Smooth muscle cell (in vitro differentiated cells): ENCODE measurements at regions not wholly inside any gene's neighbourhood (a gene's known extent, or its start where the extent isn't known, plus 50 kb on each side); places are given as distances from the start of the nearest gene placed in this dataset.

Source experiments
- DNase-seq: peaks from one replicate; lab custom pipeline; 2025; ENCODE audit not compliant: unreplicated experiment; lab: John Stamatoyannopoulos, UW
- H2AFZ ChIP-seq: fragments of 200-600 bp; sonication (generic); 2 replicates; pipeline ENCODE4 v1.6.0; 2016; ENCODE audit warnings: antibody characterized with exemption, low read depth, mild to moderate bottlenecking
- H3F3A ChIP-seq: fragments of 200-600 bp; sonication (generic); 2 replicates; pipeline ENCODE4 v1.6.0; 2017; ENCODE audit warnings: antibody characterized with exemption, low read depth
- H3K27ac ChIP-seq: fragments of 200-600 bp; sonication (generic); 2 replicates; pipeline ENCODE4 v1.5.1; 2016; ENCODE audit warnings: low read depth, mild to moderate bottlenecking
- H3K27me3 ChIP-seq: fragments of 200-600 bp; sonication (generic); 2 replicates; pipeline ENCODE4 v1.6.1; 2016; ENCODE audit warnings: low read depth, mild to moderate bottlenecking
- H3K36me3 ChIP-seq: fragments of 200-600 bp; sonication (generic); 2 replicates; pipeline ENCODE4 v1.5.1; 2016; ENCODE audit warnings: low read depth
- H3K4me1 ChIP-seq: fragments of 200-600 bp; sonication (generic); 2 replicates; pipeline ENCODE4 v1.5.1; 2016; ENCODE audit warnings: low read depth
- H3K4me2 ChIP-seq: fragments of 200-600 bp; sonication (generic); 2 replicates; pipeline ENCODE4 v1.6.0; 2016; ENCODE audit warnings: mild to moderate bottlenecking
- H3K4me3 ChIP-seq: fragments of 200-600 bp; sonication (generic); 2 replicates; pipeline ENCODE4 v1.5.1; 2016; ENCODE audit warnings: mild to moderate bottlenecking
- H3K79me2 ChIP-seq: fragments of 200-600 bp; sonication (generic); 2 replicates; pipeline ENCODE4 v1.6.0; 2016; ENCODE audit warnings: low read depth, mild to moderate bottlenecking
- H3K9ac ChIP-seq: fragments of 200-600 bp; sonication (generic); 2 replicates; pipeline ENCODE4 v1.6.0; 2016; ENCODE audit warnings: low read depth
- H3K9me3 ChIP-seq: fragments of 200-600 bp; sonication (generic); replicated peaks from 2 replicates; pipeline ENCODE4 v1.5.1; 2016; ENCODE audit warnings: low read depth
- H4K20me1 ChIP-seq: fragments of 200-600 bp; sonication (generic); 2 replicates; pipeline ENCODE4 v1.6.0; 2016; ENCODE audit warnings: low read depth
- CTCF ChIP-seq: fragments of 200-600 bp; sonication (generic); IDR thresholded peaks from 2 replicates; pipeline ENCODE4 v1.5.1; 2017; ENCODE audit warnings: borderline replicate concordance, mild to moderate bottlenecking, antibody characterized with exemption; ENCODE audit not compliant: insufficient read depth, poor library complexity, severe bottlenecking
- WGBS: methylation state at CpG from one replicate; pipeline ENCODE4 v1.1.7; 2016; ENCODE audit warnings: low lambda C conversion rate; 5-methylcytosine and 5-hydroxymethylcytosine counted together

GRCh38 chr4:29852537-29852936 is 867.6 kb upstream of the PCDH7 start:
- Histone ChIP-seq H3K36me3 (no peaks in the 10 kb centered on the region), H4K20me1 (no peaks in the 10 kb centered on the region), H3F3A (no peaks in the 10 kb centered on the region), H2AFZ (no peak overlapping the region), H3K4me2 (no peak overlapping the region), H3K9me3 (no peaks in the 10 kb centered on the region), H3K4me1 (peaks cover 3% of the 10 kb centered on the region), H3K4me3 (no peak overlapping the region), H3K9ac (no peak overlapping the region), H3K27ac (no peak overlapping the region), H3K27me3 (no peaks in the 10 kb centered on the region), H3K79me2 (no peaks in the 10 kb centered on the region)
- no peak for DNase-seq
- no peak for TF ChIP-seq CTCF

- Histone ChIP-seq H3K27me3 (no peaks in the 10 kb centered on the region), H3K4me1 (peaks cover 3% of the 10 kb centered on the region), H4K20me1 (no peaks in the 10 kb centered on the region), H3K9ac (no peak overlapping the region), H3K36me3 (no peaks in the 10 kb centered on the region), H3K4me2 (no peak overlapping the region), H3K4me3 (no peak overlapping the region), H3K27ac (no peak overlapping the region), H2AFZ (no peak overlapping the region), H3F3A (no peaks in the 10 kb centered on the region), H3K79me2 (no peaks in the 10 kb centered on the region), H3K9me3 (no peaks in the 10 kb centered on the region)
- TF ChIP-seq CTCF = no peak
- no peak for DNase-seq
- 94% methylated on average over 2 of the region's 2 CpGs for WGBS
Measured at GRCh38 chr4:29853833-29854232, 866.3 kb upstream of the PCDH7 start.

- Histone ChIP-seq H3K9ac (no peak overlapping the region), H2AFZ (no peak overlapping the region), H3F3A (no peaks in the 10 kb centered on the region), H3K9me3 (peaks cover 29% of the 10 kb centered on the region), H3K4me2 (no peak overlapping the region), H4K20me1 (no peaks in the 10 kb centered on the region), H3K27me3 (no peaks in the 10 kb centered on the region), H3K27ac (no peak overlapping the region), H3K79me2 (no peaks in the 10 kb centered on the region), H3K4me3 (no peak overlapping the region), H3K4me1 (no peaks in the 10 kb centered on the region), H3K36me3 (no peaks in the 10 kb centered on the region)
- no peak for DNase-seq
- no peak for TF ChIP-seq CTCF
- WGBS = 51% methylated on average over 1 of the region's 1 CpG
Measured at GRCh38 chr4:29861307-29861706, 858.9 kb upstream of the PCDH7 start.

GRCh38 chr4:29867412-29867811 is 852.8 kb upstream of the PCDH7 start:
- no peak overlapping the region for H3K27ac ChIP-seq
- H3F3A ChIP-seq = no peaks in the 10 kb centered on the region
- no peaks in the 10 kb centered on the region for H3K36me3 ChIP-seq
- H3K9ac ChIP-seq = no peak overlapping the region
- peaks cover 3% of the 10 kb centered on the region for H3K9me3 ChIP-seq
- H2AFZ ChIP-seq = no peak overlapping the region
- no peaks in the 10 kb centered on the region for H4K20me1 ChIP-seq
- TF ChIP-seq CTCF = no peak
- H3K27me3 ChIP-seq = no peaks in the 10 kb centered on the region
- H3K4me2 ChIP-seq = no peak overlapping the region
- H3K4me3 ChIP-seq = no peak overlapping the region
- no peak for DNase-seq
- no peaks in the 10 kb centered on the region for H3K79me2 ChIP-seq
- no peaks in the 10 kb centered on the region for H3K4me1 ChIP-seq
- 55% methylated on average over 1 of the region's 1 CpG for WGBS
